DMS 273 (cell line): ENCODE measurements at regions not wholly inside any gene's neighbourhood (a gene's known extent, or its start where the extent isn't known, plus 50 kb on each side); places are given as distances from the start of the nearest gene placed in this dataset.
"Not testable (repeated sequence)": the region's sequence is repeated elsewhere in the genome, so short reads cannot be mapped to it uniquely, and the experiment has no call there.

Experiments
- DNase-seq: peaks from one replicate; lab custom pipeline; 2025; ENCODE audit not compliant: unreplicated experiment; lab: John Stamatoyannopoulos, UW

- no peak for DNase-seq
Observed at GRCh38 chr11:130550150-130550549, 101.7 kb downstream of the ADAMTS15 start.

- DNase-seq, result no peak
Observed at GRCh38 chr11:130550984-130551383, 102.5 kb downstream of the ADAMTS15 start.

GRCh38 chr11:130551388-130551787 is 102.9 kb downstream of the ADAMTS15 start:
- no peak for DNase-seq

GRCh38 chr11:130553306-130553705 is 104.9 kb downstream of the ADAMTS15 start:
- DNase-seq, result no peak

- DNase-seq, result no peak
Observed at GRCh38 chr11:130554241-130555055, 106.0 kb downstream of the ADAMTS15 start.

- no peak for DNase-seq
Observed at GRCh38 chr11:130555251-130555841, 106.9 kb downstream of the ADAMTS15 start.

GRCh38 chr11:130560000-130560780 is 111.7 kb downstream of the ADAMTS15 start:
- DNase-seq, result no peak

GRCh38 chr11:130560781-130561109 is 112.3 kb downstream of the ADAMTS15 start:
- no peak for DNase-seq

- DNase-seq, result no peak
Observed at GRCh38 chr11:130561441-130561881, 113.0 kb downstream of the ADAMTS15 start.

- no peak for DNase-seq
Observed at GRCh38 chr11:130562549-130562948, 114.1 kb downstream of the ADAMTS15 start.

GRCh38 chr11:130566360-130566759 is 117.9 kb downstream of the ADAMTS15 start:
- DNase-seq, result not testable (repeated sequence)

GRCh38 chr11:130571519-130571918 is 123.1 kb downstream of the ADAMTS15 start:
- DNase-seq, result no peak

- no peak for DNase-seq
Observed at GRCh38 chr11:130571947-130572584, 123.6 kb downstream of the ADAMTS15 start.

- DNase-seq, result no peak
Observed at GRCh38 chr11:130573767-130574166, 125.3 kb downstream of the ADAMTS15 start.

- no peak for DNase-seq
Observed at GRCh38 chr11:130574740-130575139, 126.3 kb downstream of the ADAMTS15 start.

GRCh38 chr11:130576146-130576545 is 127.7 kb downstream of the ADAMTS15 start:
- DNase-seq, result no peak

- peak; percentile 25 for DNase-seq
Observed at GRCh38 chr11:130578738-130579368, 130.4 kb downstream of the ADAMTS15 start.

GRCh38 chr11:130580372-130580771 is 131.9 kb downstream of the ADAMTS15 start:
- peak; percentile 35 for DNase-seq

- DNase-seq, result peak; percentile 34
Observed at GRCh38 chr11:130580891-130581492, 132.5 kb downstream of the ADAMTS15 start.

- DNase-seq, result no peak
Observed at GRCh38 chr11:130581646-130582045, 133.2 kb downstream of the ADAMTS15 start.
